ENCODE measurements at regions not wholly inside any gene's neighbourhood (a gene's known extent, or its start where the extent isn't known, plus 50 kb on each side); places are given as distances from the start of the nearest gene placed in this dataset.

- no peak overlapping the region for H3K4me2 ChIP-seq
- H3K27ac ChIP-seq = no peak overlapping the region
- no peaks in the 10 kb centered on the region for H3K9me3 ChIP-seq
- ChIA-PET POLR2A (no interaction called here), CTCF (no interaction called here)
- DNase-seq (ENCODE audit: low read depth in 1 of 2, low spot score in 1 of 2) = no peak
- 0% methylated on average over 2 of the region's 2 CpGs for WGBS (ENCODE audit: missing lambda C conversion rate)
- no peak for ATAC-seq
- TF ChIP-seq MAFK (IDR thresholded peaks at IDR 0.05; ENCODE audit: partially characterized antibody) = no peak
- no peak for TF ChIP-seq RNF2 (IDR thresholded peaks at IDR 0.05; ENCODE audit: borderline replicate concordance, low read depth)
- TF ChIP-seq EP300 (IDR thresholded peaks at IDR 0.05) = no peak
- no peak for TF ChIP-seq RCOR1 (IDR thresholded peaks at IDR 0.05; ENCODE audit: low read depth, low read length)
- TF ChIP-seq RAD21 (conservative IDR thresholded peaks at IDR 0.05 in 1 of 2, IDR thresholded peaks at IDR 0.05 in 1 of 2) = no peak
- TF ChIP-seq E2F6 (IDR thresholded peaks at IDR 0.05; ENCODE audit: borderline replicate concordance, low read depth) = no peak
- no peak for TF ChIP-seq CBX2 (IDR thresholded peaks at IDR 0.05; ENCODE audit: borderline replicate concordance, low read depth)
- H3K4me1 ChIP-seq = no peaks in the 10 kb centered on the region
- no peak for FAIRE-seq
- no peak overlapping the region for H3K4me3 ChIP-seq
Measured at GRCh38 chr16:60979119-60979518, 1057.1 kb downstream of the CDH8 start.

GRCh38 chr16:60949800-60950199, 1086.4 kb downstream of the CDH8 start:
- ChIA-PET POLR2A (no interaction called here), CTCF (no interaction called here)
- TF ChIP-seq RFX5 (IDR thresholded peaks at IDR 0.05) = no peak
- TF ChIP-seq RAD21 (conservative IDR thresholded peaks at IDR 0.05 in 1 of 2, IDR thresholded peaks at IDR 0.05 in 1 of 2) = no peak
- TF ChIP-seq BHLHE40 (IDR thresholded peaks at IDR 0.05; ENCODE audit: low read depth, low read length) = no peak
- TF ChIP-seq HOXA7 (CRISPR knock-in tag; IDR thresholded peaks at IDR 0.05) = no peak
- TF ChIP-seq GATA3 (IDR thresholded peaks at IDR 0.05; ENCODE audit: borderline replicate concordance) = no peak
- no peak for TF ChIP-seq MAX (IDR thresholded peaks at IDR 0.05)
- no peak for TF ChIP-seq ESRRA (IDR thresholded peaks at IDR 0.05; ENCODE audit: borderline replicate concordance, low read length)
- TF ChIP-seq RCOR1 (IDR thresholded peaks at IDR 0.05; ENCODE audit: low read depth, low read length) = no peak
- TF ChIP-seq FOSL2 (IDR thresholded peaks at IDR 0.05) = no peak
- no peak for TF ChIP-seq FOSL2 (CRISPR knock-in tag; IDR thresholded peaks at IDR 0.05)
- no peak for TF ChIP-seq EP300 (IDR thresholded peaks at IDR 0.05)
- no peak for TF ChIP-seq TP53 (CRISPR knock-in tag; IDR thresholded peaks at IDR 0.05)
- TF ChIP-seq RNF2 (IDR thresholded peaks at IDR 0.05; ENCODE audit: borderline replicate concordance, low read depth) = no peak
- TF ChIP-seq CHD4 (IDR thresholded peaks at IDR 0.05; ENCODE audit: borderline replicate concordance) = no peak
- no peak for TF ChIP-seq RARB (CRISPR knock-in tag; IDR thresholded peaks at IDR 0.05)
- TF ChIP-seq SMC3 (IDR thresholded peaks at IDR 0.05) = no peak
- TF ChIP-seq REST (IDR thresholded peaks at IDR 0.05) = no peak
- no peak for TF ChIP-seq NR3C1 (IDR thresholded peaks at IDR 0.05)
- TF ChIP-seq CTCF (IDR thresholded peaks at IDR 0.05) = no peak
- Histone ChIP-seq H3K27ac (no peak overlapping the region), H3K4me3 (no peak overlapping the region), H3K4me1 (no peaks in the 10 kb centered on the region), H3K9me3 (no peaks in the 10 kb centered on the region; the same call in 2 of the 3 replicates), H3K4me2 (no peak overlapping the region)
- WGBS (ENCODE audit: missing lambda C conversion rate) = 13% methylated on average over 5 of the region's 5 CpGs
- FAIRE-seq (no peak), DNase-seq (ENCODE audit: low read depth in 1 of 2, low spot score in 1 of 2) (no peak), ATAC-seq (no peak)
